Esophagus squamous epithelium (tissue), 5 donors: ENCODE measurements at regions not wholly inside any gene's neighbourhood (a gene's known extent, or its start where the extent isn't known, plus 50 kb on each side); places are given as distances from the start of the nearest gene placed in this dataset.

Source experiments
- DNase-seq: peaks from one replicate; lab custom pipeline; 2025; lab: John Stamatoyannopoulos, UW
- H3K27ac ChIP-seq, 4 donors: fragments of 200-600 bp; sonication (generic); one replicate each; pipeline ENCODE4 v1.5.1; 2016 to 2019; ENCODE audit warnings: mild to moderate bottlenecking in 1 of 4
- H3K27me3 ChIP-seq, 4 donors: fragments of 200-600 bp; sonication (generic); 1 replicate in 3 of 4; 2 replicates in 1 of 4; pipeline versions ENCODE4 v1.5.1 to v1.6.0; 2017 to 2021; ENCODE audit warnings: antibody characterized with exemption in 1 of 4
- H3K36me3 ChIP-seq, 3 donors: fragments of 200-600 bp; sonication (generic); one replicate each; pipeline ENCODE4 v1.5.1; 2016 to 2019
- H3K4me1 ChIP-seq, 3 donors: fragments of 200-600 bp; sonication (generic); one replicate each; pipeline ENCODE4 v1.5.1; 2017 to 2019
- H3K4me3 ChIP-seq, 4 donors: fragments of 200-600 bp; sonication (generic); 1 replicate in 3 of 4; 2 replicates in 1 of 4; pipeline ENCODE4 v1.5.1; 2016 to 2019; ENCODE audit warnings: mild to moderate bottlenecking in 2 of 4, moderate library complexity in 1 of 4
- H3K9me3 ChIP-seq, 3 donors: fragments of 200-600 bp; sonication (generic); one replicate each; pipeline ENCODE4 v1.5.1; 2016 to 2019
- CTCF ChIP-seq, 6 experiments: fragments of 450-650 bp in 4 of 6; fragments of 200-600 bp in 2 of 6; sonication (generic) in 2 of 6; IDR thresholded peaks; one replicate each; pipeline ENCODE4 v1.5.1; 2016 to 2019; ENCODE audit warnings: antibody characterized with exemption in 6 of 6, mild to moderate bottlenecking in 4 of 6, moderate library complexity in 4 of 6
- POLR2A ChIP-seq, 4 donors: fragments of 450-650 bp; IDR thresholded peaks; one replicate each; pipeline ENCODE4 v1.6.1; 2017; ENCODE audit warnings: antibody characterized with exemption in 4 of 4, mild to moderate bottlenecking in 4 of 4, moderate library complexity in 3 of 4
- WGBS, 2 donors: methylation state at CpG; one replicate each; pipeline ENCODE4 v1.1.5; 2018; 5-methylcytosine and 5-hydroxymethylcytosine counted together
- intact Hi-C: fragments of 100-400 bp; cut with DNase I; formaldehyde crosslinking; loops from one replicate; pipeline ENCODE4 v1.15.0; 2022
- donor health status: DM: yes; HTN: yes; CAD: no.

- Histone ChIP-seq H3K4me1 (peaks cover 18 to 35% (median 22%) of the 10 kb centered on the region in 3 donors), H3K9me3 (no peaks in the 10 kb centered on the region), H3K4me3 (no peak overlapping the region), H3K36me3 (peaks cover 17 to 95% (median 18%) of the 10 kb centered on the region in 3 donors), H3K27me3 (no peaks in the 10 kb centered on the region), H3K27ac (no peak overlapping the region)
- 88 to 91% methylated on average over 38 to 40 of the region's 42 CpGs for whole genome bisulfite sequencing, 2 donors
- TF ChIP-seq CTCF (IDR thresholded peaks at IDR 0.05) (no peak), POLR2A (IDR thresholded peaks at IDR 0.05) (no peak)
- no peak for DNase-seq
- intact Hi-C loops, result no loop called here
These were observed 88.3 kb downstream of the NCOR2 start for GRCh38 chr12:124478985-124479645.

- Histone ChIP-seq H3K36me3 (peaks cover 18 to 95% (median 19%) of the 10 kb centered on the region in 3 donors), H3K4me3 (no peak overlapping the region), H3K4me1 (peaks cover 18 to 35% (median 22%) of the 10 kb centered on the region in 3 donors), H3K9me3 (peaks cover 0 to 4% (median 0%) of the 10 kb centered on the region in 3 donors), H3K27ac (no peak overlapping the region), H3K27me3 (no peaks in the 10 kb centered on the region)
- TF ChIP-seq POLR2A (IDR thresholded peaks at IDR 0.05) (no peak), CTCF (IDR thresholded peaks at IDR 0.05) (no peak)
- WGBS, 2 donors, result 56 to 75% methylated on average over 4 to 5 of the region's 9 CpGs
- no peak for DNase-seq
- intact Hi-C loops, result no loop called here
These were observed 89.0 kb downstream of the NCOR2 start for GRCh38 chr12:124478416-124478815.

GRCh38 chr12:124477107-124477915 lies 90.1 kb downstream of the NCOR2 start:
- Histone ChIP-seq H3K4me1 (peaks cover 18 to 35% (median 22%) of the 10 kb centered on the region in 3 donors), H3K27ac (no peak overlapping the region), H3K4me3 (no peak overlapping the region), H3K9me3 (peaks cover 0 to 15% (median 7%) of the 10 kb centered on the region in 3 donors), H3K36me3 (peaks cover 18 to 95% (median 29%) of the 10 kb centered on the region in 3 donors), H3K27me3 (no peaks in the 10 kb centered on the region)
- 56 to 72% methylated on average over 9 to 13 of the region's 15 CpGs for WGBS, 2 donors
- DNase-seq, result no peak
- TF ChIP-seq POLR2A (IDR thresholded peaks at IDR 0.05), result no peak
- TF ChIP-seq CTCF (IDR thresholded peaks at IDR 0.05), result no peak
- intact Hi-C loops, result no loop called here

DNA sequence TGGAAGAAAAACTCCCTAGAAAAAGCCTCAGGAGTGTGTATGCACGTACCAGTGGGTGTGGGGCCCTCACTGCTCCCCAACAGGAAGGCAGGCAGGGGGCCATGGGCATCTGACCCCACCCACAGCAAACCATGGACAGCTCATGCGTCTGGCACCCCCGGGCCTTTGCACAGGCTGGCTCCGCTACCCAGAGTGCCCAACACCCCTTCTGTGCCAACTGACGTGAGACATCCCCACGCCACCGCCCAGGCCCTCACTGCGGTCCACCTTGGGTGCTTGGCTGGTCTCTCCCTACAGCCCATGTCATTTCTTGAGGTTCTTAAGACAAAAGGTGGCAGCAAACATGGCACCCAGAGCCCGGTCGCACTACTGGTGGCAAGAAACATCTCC lies 91.4 kb downstream of the NCOR2 start:
- Histone ChIP-seq H3K4me3 (no peak overlapping the region), H3K4me1 (peaks cover 12 to 26% (median 16%) of the 10 kb centered on the region in 3 donors), H3K9me3 (peaks cover 0 to 15% (median 7%) of the 10 kb centered on the region in 3 donors), H3K27ac (no peak overlapping the region), H3K36me3 (peaks cover 20 to 95% (median 24%) of the 10 kb centered on the region in 3 donors), H3K27me3 (no peaks in the 10 kb centered on the region)
- intact Hi-C loops, result no loop called here
- TF ChIP-seq POLR2A (IDR thresholded peaks at IDR 0.05) (no peak), CTCF (IDR thresholded peaks at IDR 0.05) (no peak)
- no peak for DNase-seq
- WGBS, 2 donors, result 90 to 97% methylated on average over 6 to 8 of the region's 10 CpGs
